Kidney (tissue), 13 donors: ENCODE measurements at regions not wholly inside any gene's neighbourhood (a gene's known extent, or its start where the extent isn't known, plus 50 kb on each side); places are given as distances from the start of the nearest gene placed in this dataset.

Source experiments
- DNase-seq, 5 donors: peaks; one replicate each; pipeline ENCODE4 v3.0.0-alpha.2; 2013 to 2020
- FAIRE-seq: peaks from 2 replicates; lab custom pipeline; 2012; peaks lifted over from hg19 to GRCh38; lab: Jason Lieb, UNC
- H3K27ac ChIP-seq, 2 donors: one replicate each; pipeline ENCODE4 v1.7.0; 2013; ENCODE audit warnings: low read depth in 2 of 2, low read length in 2 of 2, inconsistent platforms in 1 of 2
- H3K27me3 ChIP-seq: one replicate; pipeline ENCODE4 v1.7.1; 2013; ENCODE audit warnings: low read length, inconsistent platforms; ENCODE audit not compliant: control insufficient read depth, insufficient read depth
- H3K36me3 ChIP-seq, 3 donors: one replicate each; pipeline versions ENCODE4 v1.7.0 to v1.7.1; 2013; ENCODE audit warnings: low read length in 3 of 3, control low read depth in 1 of 3, inconsistent platforms in 1 of 3; ENCODE audit not compliant: insufficient read depth in 3 of 3, control insufficient read depth in 2 of 3
- H3K4me1 ChIP-seq, 3 donors: one replicate each; pipeline versions ENCODE4 v1.7.0 to v1.7.1; 2013; ENCODE audit warnings: low read length in 3 of 3, inconsistent platforms in 1 of 3, low read depth in 1 of 3; ENCODE audit not compliant: control insufficient read depth in 2 of 3, insufficient read depth in 2 of 3
- H3K4me3 ChIP-seq, 3 donors: one replicate each; pipeline versions ENCODE4 v1.7.0 to v1.8.1; 2013; ENCODE audit warnings: low read length in 3 of 3, control low read depth in 1 of 3, inconsistent platforms in 1 of 3
- H3K9ac ChIP-seq, 3 donors: one replicate each; pipeline versions ENCODE4 v1.7.0 to v1.7.1; 2013; ENCODE audit warnings: low read length in 3 of 3, control low read depth in 1 of 3, inconsistent platforms in 1 of 3
- H3K9me3 ChIP-seq, 3 donors: one replicate each; pipeline versions ENCODE4 v1.7.0 to v1.7.1; 2013; ENCODE audit warnings: low read length in 3 of 3, control low read depth in 1 of 3, inconsistent platforms in 1 of 3; ENCODE audit not compliant: control insufficient read depth in 2 of 3, insufficient read depth in 1 of 3
- intact Hi-C: fragments of 100-400 bp; cut with DNase I; formaldehyde crosslinking; loops from one replicate; pipeline ENCODE4 v1.11.1; 2022
- TF ChIP-seq, protein P1 (sequence below): IDR thresholded peaks from 3 replicates; pipeline ENCODE4 v1.5.1; 2012; ENCODE audit warnings: mild to moderate bottlenecking, moderate library complexity, borderline replicate concordance; ENCODE audit not compliant: insufficient read depth; ENCODE audit errors: extremely low read depth
- donor health status: control.
- donor health status: control.
- donor health status: control.
- donor health status: control.
- donor health status: control.
- donor health status: DM: yes; HTN: yes; CAD: no.
- donor health status: Normal renal cell carcinoma (clear cell type).

DNA sequence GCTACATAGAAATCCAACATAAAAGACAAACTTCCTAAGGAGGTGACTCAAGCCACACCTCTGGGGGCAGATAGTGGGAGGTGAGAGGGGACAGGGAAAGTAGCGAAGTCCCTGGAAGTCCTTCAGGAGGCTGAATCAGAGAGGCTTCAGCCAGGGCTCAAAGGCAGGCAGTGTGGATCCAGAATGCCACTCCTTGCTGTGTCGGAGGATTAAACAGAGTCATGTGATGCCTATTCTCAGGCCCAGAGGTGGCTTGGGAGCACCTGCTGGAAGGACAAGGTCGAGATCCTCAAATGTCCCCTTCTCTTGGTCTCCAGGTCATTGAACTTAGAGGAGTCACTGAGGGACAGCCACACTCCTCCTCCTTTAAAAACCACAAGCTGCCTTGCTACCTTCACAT is 391.1 kb downstream of the SOX9 start:
- H3K27ac ChIP-seq, result no peak overlapping the region
- no peaks in the 10 kb centered on the region for H3K4me1 ChIP-seq
- no peak overlapping the region for H3K4me3 ChIP-seq
- TF ChIP-seq, protein P1, sequence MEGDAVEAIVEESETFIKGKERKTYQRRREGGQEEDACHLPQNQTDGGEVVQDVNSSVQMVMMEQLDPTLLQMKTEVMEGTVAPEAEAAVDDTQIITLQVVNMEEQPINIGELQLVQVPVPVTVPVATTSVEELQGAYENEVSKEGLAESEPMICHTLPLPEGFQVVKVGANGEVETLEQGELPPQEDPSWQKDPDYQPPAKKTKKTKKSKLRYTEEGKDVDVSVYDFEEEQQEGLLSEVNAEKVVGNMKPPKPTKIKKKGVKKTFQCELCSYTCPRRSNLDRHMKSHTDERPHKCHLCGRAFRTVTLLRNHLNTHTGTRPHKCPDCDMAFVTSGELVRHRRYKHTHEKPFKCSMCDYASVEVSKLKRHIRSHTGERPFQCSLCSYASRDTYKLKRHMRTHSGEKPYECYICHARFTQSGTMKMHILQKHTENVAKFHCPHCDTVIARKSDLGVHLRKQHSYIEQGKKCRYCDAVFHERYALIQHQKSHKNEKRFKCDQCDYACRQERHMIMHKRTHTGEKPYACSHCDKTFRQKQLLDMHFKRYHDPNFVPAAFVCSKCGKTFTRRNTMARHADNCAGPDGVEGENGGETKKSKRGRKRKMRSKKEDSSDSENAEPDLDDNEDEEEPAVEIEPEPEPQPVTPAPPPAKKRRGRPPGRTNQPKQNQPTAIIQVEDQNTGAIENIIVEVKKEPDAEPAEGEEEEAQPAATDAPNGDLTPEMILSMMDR, result no peak
- no peak overlapping the region for H3K9ac ChIP-seq
- intact Hi-C loops, result no loop called here
- H3K9me3 ChIP-seq, result no peaks in the 10 kb centered on the region
- DNase-seq (no peak), FAIRE-seq (no peak)
- H3K36me3 ChIP-seq, result no peaks in the 10 kb centered on the region
- H3K27me3 ChIP-seq, result no peaks in the 10 kb centered on the region

DNA sequence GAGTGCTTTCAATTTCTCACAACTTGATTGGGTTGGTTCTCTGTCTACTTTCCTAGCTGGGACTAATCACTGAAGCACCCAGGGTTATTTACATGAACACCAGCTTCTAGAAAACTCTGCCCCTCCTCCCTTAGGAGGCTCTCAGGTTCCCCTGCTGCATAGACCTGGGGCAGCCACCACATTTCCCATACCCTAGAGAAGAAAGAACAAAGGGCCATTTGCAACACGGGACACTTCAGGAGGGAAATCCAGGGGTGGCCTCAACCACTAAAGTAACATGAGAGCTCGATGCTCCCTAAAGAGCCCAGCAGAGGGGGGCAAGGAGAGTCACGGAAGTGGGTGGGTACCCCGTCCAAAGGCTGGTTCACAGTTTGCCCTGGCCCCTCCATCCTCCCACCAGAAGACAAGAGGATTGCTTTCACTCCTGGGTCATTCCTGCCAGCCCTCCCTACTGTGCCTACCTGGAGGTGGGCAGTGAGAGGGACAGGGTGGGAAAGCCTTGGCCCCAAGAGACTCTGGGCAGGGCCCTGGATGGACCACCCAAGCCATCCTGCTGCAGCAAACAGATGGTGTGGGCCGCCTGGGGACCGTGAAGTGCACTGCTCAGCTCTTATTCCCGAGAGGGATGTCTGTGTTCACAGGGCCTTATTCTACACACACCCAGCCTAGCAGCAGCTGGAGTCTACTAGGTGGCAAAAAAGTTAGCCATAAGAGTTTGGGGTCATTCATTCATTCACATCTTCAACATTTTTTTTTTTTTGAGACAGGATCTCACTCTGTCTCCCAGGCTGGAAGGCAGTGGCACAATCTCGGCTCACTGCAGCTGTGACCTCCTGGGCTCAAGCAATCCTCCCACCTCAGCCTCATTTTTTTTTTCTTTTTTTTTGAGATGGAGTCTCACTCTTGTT is 392.1 kb downstream of the SOX9 start:
- Histone ChIP-seq H3K27ac (no peak overlapping the region), H3K4me3 (no peak overlapping the region), H3K4me1 (no peaks in the 10 kb centered on the region), H3K36me3 (no peaks in the 10 kb centered on the region), H3K27me3 (no peaks in the 10 kb centered on the region), H3K9ac (no peak overlapping the region), H3K9me3 (no peaks in the 10 kb centered on the region)
- no peak for FAIRE-seq
- DNase-seq, result no peak
- intact Hi-C loops, result no loop called here
- TF ChIP-seq, protein P1, result no peak

DNA sequence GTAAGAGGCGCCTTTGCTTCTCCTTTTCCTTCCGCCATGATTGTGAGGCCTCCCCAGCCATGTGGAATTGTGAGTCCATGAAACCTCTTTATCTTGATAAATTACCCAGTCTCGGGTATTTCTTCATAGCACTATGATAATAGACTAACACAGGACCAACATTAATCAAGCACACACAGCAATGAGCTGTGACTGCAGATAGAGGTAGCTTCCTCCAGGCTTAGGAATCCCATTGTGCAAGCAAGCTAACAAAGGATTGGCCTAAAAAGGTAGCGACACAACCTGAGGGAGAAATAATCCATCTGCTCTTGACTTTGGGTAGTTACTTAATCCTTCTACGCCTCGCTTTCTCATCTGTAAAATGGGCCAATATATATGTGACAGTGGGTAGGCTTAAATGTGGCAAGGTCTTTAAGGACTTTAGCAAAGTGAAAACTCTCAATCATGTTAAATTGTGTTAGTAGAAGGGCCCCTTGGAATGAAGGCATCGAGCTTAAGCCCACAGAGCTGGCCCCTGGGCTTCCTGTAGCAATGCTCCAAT is 393.6 kb downstream of the SOX9 start:
- Histone ChIP-seq H3K4me3 (no peak overlapping the region), H3K36me3 (no peaks in the 10 kb centered on the region), H3K9ac (no peak overlapping the region), H3K4me1 (peaks cover 0 to 2% (median 0%) of the 10 kb centered on the region in 3 donors), H3K27me3 (no peaks in the 10 kb centered on the region), H3K27ac (no peak overlapping the region), H3K9me3 (no peaks in the 10 kb centered on the region)
- DNase-seq (no peak), FAIRE-seq (no peak)
- TF ChIP-seq, protein P1, result no peak
- intact Hi-C loops, result no loop called here
